ENCODE measurements at regions not wholly inside any gene's neighbourhood (a gene's known extent, or its start where the extent isn't known, plus 50 kb on each side); places are given as distances from the start of the nearest gene placed in this dataset.

DNA sequence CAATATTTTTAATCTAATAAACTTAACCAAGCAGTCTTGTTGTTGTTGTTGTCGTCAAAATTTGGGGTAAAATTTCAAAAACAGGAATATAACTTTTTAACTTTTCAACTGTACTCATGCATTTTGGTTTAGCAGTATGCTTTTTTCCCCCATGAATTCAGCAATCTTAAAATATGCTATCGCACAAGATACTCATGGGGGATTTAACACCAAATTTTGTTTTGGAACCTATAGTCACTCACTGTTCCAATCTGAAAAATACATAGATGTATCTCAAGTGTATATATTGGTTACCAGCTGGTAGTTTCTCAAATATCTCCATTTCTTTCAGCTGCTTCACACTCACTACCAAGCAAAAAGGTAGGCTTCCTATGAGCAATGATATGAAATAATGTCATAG, 91.4 kb upstream of the PIK3CG start:
- Histone ChIP-seq H3K9me2 (ENCODE audit: insufficient read depth, low read length) (no peaks in the 10 kb centered on the region), H4K20me1 (ENCODE audit: insufficient read depth, low read length) (no peaks in the 10 kb centered on the region), H3K79me2 (ENCODE audit: insufficient read depth, low read depth, low read length) (no peaks in the 10 kb centered on the region), H3K4me2 (ENCODE audit: low read length) (no peak overlapping the region), H2AFZ (ENCODE audit: low read length) (no peak overlapping the region), H3K9me3 (ENCODE audit: low read length) (no peaks in the 10 kb centered on the region), H3K4me3 (ENCODE audit: low read depth, low read length, poor library complexity, severe bottlenecking) (no peak overlapping the region), H3K27ac (ENCODE audit: low read depth, low read length, poor library complexity, severe bottlenecking) (no peak overlapping the region), H3K4me1 (ENCODE audit: insufficient read depth, low read length, poor library complexity, severe bottlenecking) (peaks cover under 1% of the 10 kb centered on the region), H3K36me3 (ENCODE audit: insufficient read depth, low read length) (no peaks in the 10 kb centered on the region)
- intact Hi-C loops (cut with micrococcal nuclease; ENCODE audit: unreplicated experiment): no loop called here
- no peak for DNase-seq (ENCODE audit: low spot score)
- TF ChIP-seq EZH2phosphoT487 (IDR thresholded peaks at IDR 0.05; ENCODE audit: borderline replicate concordance, low read depth, low read length): no peak
- TF ChIP-seq, protein P1, sequence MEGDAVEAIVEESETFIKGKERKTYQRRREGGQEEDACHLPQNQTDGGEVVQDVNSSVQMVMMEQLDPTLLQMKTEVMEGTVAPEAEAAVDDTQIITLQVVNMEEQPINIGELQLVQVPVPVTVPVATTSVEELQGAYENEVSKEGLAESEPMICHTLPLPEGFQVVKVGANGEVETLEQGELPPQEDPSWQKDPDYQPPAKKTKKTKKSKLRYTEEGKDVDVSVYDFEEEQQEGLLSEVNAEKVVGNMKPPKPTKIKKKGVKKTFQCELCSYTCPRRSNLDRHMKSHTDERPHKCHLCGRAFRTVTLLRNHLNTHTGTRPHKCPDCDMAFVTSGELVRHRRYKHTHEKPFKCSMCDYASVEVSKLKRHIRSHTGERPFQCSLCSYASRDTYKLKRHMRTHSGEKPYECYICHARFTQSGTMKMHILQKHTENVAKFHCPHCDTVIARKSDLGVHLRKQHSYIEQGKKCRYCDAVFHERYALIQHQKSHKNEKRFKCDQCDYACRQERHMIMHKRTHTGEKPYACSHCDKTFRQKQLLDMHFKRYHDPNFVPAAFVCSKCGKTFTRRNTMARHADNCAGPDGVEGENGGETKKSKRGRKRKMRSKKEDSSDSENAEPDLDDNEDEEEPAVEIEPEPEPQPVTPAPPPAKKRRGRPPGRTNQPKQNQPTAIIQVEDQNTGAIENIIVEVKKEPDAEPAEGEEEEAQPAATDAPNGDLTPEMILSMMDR (conservative IDR thresholded peaks at IDR 0.05; ENCODE audit: low read length): no peak
- CTCF ChIA-PET (ENCODE audit: unreplicated experiment): no interaction called here
- BruUV-seq (replicated peaks): no TSS peak
- POLR2A ChIA-PET: interaction anchor here (1.0 kb wide), 1 partner anchor 43 kb away, joined by 3 read pairs; no protein-coding TSS in a partner anchor

DNA sequence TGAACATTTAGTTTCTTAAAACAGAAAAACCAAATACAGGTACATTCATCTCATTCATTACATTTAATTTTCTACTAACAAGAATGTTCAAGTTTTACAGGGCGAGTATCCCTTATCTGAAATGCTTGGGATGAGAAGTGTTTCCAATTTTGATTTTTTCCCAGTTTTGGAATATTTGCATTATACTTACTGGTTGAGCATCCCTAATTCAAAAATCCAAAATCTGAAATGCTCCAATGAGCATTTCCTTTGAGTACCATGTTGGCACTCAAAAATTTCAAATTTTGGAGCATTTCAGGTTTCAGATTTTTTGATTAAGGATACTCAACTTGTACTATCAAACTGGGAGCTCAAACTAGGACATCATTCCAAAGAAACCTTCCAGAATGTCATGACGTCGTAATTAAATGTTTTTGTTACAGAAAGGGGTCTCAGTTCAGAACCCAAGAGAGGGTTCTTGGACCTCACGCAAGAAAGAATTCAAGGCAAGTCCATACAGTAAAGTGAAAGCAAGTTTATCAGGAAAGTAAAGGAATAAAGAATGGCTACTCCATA, 90.8 kb upstream of the PIK3CG start:
- Histone ChIP-seq H3K4me1 (ENCODE audit: insufficient read depth, low read length, poor library complexity, severe bottlenecking) (no peaks in the 10 kb centered on the region), H3K4me3 (ENCODE audit: low read depth, low read length, poor library complexity, severe bottlenecking) (no peak overlapping the region), H3K79me2 (ENCODE audit: insufficient read depth, low read depth, low read length) (no peaks in the 10 kb centered on the region), H3K4me2 (ENCODE audit: low read length) (no peak overlapping the region), H3K36me3 (ENCODE audit: insufficient read depth, low read length) (no peaks in the 10 kb centered on the region), H3K9me2 (ENCODE audit: insufficient read depth, low read length) (no peaks in the 10 kb centered on the region), H2AFZ (ENCODE audit: low read length) (no peak overlapping the region), H3K9me3 (ENCODE audit: low read length) (no peaks in the 10 kb centered on the region), H4K20me1 (ENCODE audit: insufficient read depth, low read length) (no peaks in the 10 kb centered on the region), H3K27ac (ENCODE audit: low read depth, low read length, poor library complexity, severe bottlenecking) (no peak overlapping the region)
- POLR2A ChIA-PET: interaction anchor here (1.0 kb wide), 1 partner anchor 43 kb away, joined by 3 read pairs; no protein-coding TSS in a partner anchor
- intact Hi-C loops (cut with micrococcal nuclease; ENCODE audit: unreplicated experiment): no loop called here
- no peak for DNase-seq (ENCODE audit: low spot score)
- TF ChIP-seq, protein P1 (conservative IDR thresholded peaks at IDR 0.05; ENCODE audit: low read length): no peak
- no peak for TF ChIP-seq EZH2phosphoT487 (IDR thresholded peaks at IDR 0.05; ENCODE audit: borderline replicate concordance, low read depth, low read length)
- BruUV-seq (replicated peaks): no TSS peak
- CTCF ChIA-PET (ENCODE audit: unreplicated experiment): no interaction called here

DNA sequence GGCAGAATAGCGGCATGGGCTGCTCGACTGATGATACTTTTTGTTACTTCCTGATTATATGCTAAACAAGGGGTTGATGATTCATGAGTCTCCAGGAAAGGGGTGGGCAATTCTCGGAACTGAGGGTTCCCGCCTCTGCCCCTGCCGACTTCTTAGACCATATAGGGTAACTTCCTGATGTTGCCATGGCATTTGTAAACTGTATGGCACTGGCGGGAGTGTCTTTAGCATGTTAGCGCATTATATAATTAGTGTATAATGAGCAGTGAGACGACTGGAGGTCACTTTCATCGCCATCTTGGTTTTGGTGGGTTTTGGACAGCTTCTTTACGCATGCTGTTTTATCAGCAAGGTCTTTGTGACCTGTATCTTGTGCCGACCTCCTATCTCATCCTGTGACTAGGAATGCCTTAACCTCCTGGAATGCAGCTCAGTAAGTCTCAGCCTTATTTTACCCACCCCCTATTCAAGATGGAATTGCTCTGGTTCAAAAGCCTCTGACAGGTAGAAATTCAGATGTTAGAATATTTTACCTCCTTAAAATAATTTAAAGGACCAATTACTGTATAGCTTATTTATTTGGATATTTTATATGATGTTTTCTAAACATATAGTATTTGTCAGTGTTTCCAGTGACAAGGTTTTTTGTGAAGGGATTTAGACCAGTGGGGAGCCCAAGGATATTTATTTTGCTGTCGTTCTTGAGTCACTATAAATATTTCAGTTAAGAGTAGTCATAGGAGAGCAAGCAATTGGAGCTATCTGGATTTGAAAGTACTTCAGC, 90.1 kb upstream of the PIK3CG start:
- POLR2A ChIA-PET: interaction anchor here (0.5 to 1.0 kb wide), 4 partner anchors 8 to 439 kb away, joined by 3 read pairs; no protein-coding TSS in a partner anchor
- BruUV-seq (replicated peaks): no TSS peak
- H3K4me1 ChIP-seq (ENCODE audit: insufficient read depth, low read length, poor library complexity, severe bottlenecking): no peaks in the 10 kb centered on the region
- no peaks in the 10 kb centered on the region for H3K36me3 ChIP-seq (ENCODE audit: insufficient read depth, low read length)
- no peak overlapping the region for H3K4me2 ChIP-seq (ENCODE audit: low read length)
- H3K9me3 ChIP-seq (ENCODE audit: low read length): no peaks in the 10 kb centered on the region
- no peak overlapping the region for H3K27ac ChIP-seq (ENCODE audit: low read depth, low read length, poor library complexity, severe bottlenecking)
- H3K4me3 ChIP-seq (ENCODE audit: low read depth, low read length, poor library complexity, severe bottlenecking): no peak overlapping the region
- no peaks in the 10 kb centered on the region for H4K20me1 ChIP-seq (ENCODE audit: insufficient read depth, low read length)
- H3K9me2 ChIP-seq (ENCODE audit: insufficient read depth, low read length): no peaks in the 10 kb centered on the region
- H2AFZ ChIP-seq (ENCODE audit: low read length): no peak overlapping the region
- CTCF ChIA-PET (ENCODE audit: unreplicated experiment): no interaction called here
- DNase-seq (ENCODE audit: low spot score): no peak
- TF ChIP-seq EZH2phosphoT487 (IDR thresholded peaks at IDR 0.05; ENCODE audit: borderline replicate concordance, low read depth, low read length): no peak
- TF ChIP-seq, protein P1 (conservative IDR thresholded peaks at IDR 0.05; ENCODE audit: low read length): no peak
- intact Hi-C loops (cut with micrococcal nuclease; ENCODE audit: unreplicated experiment): no loop called here
- H3K79me2 ChIP-seq (ENCODE audit: insufficient read depth, low read depth, low read length): no peaks in the 10 kb centered on the region
